HFFc6 (cell line): ENCODE measurements at regions not wholly inside any gene's neighbourhood (a gene's known extent, or its start where the extent isn't known, plus 50 kb on each side); places are given as distances from the start of the nearest gene placed in this dataset.
"Not testable (repeated sequence)": the region's sequence is repeated elsewhere in the genome, so short reads cannot be mapped to it uniquely, and the experiment has no call there.

Source experiments
- DNase-seq: peaks from one replicate; pipeline ENCODE4 v3.0.0-alpha.2; 2018
- H3K27ac Mint-ChIP-seq: 2 replicates; pipeline ENCODE4 v1.8.0; 2020; ENCODE audit warnings: mild to moderate bottlenecking, mixed read lengths
- H3K27me3 Mint-ChIP-seq: 2 replicates; pipeline ENCODE4 v1.8.0; 2021; ENCODE audit warnings: mild to moderate bottlenecking, moderate library complexity, mixed read lengths; ENCODE audit not compliant: insufficient read depth
- H3K36me3 Mint-ChIP-seq: 2 replicates; pipeline ENCODE4 v1.8.0; 2021; ENCODE audit warnings: low read depth, mixed read lengths
- H3K4me1 Mint-ChIP-seq: 2 replicates; pipeline ENCODE4 v1.8.0; 2020; ENCODE audit warnings: low read depth, mixed read lengths
- H3K4me3 Mint-ChIP-seq: 2 replicates; pipeline ENCODE4 v1.8.0; 2020; ENCODE audit warnings: mild to moderate bottlenecking, moderate library complexity, mixed read lengths
- H3K9me3 Mint-ChIP-seq: 2 replicates; pipeline ENCODE4 v1.8.0; 2020; ENCODE audit warnings: mild to moderate bottlenecking, mixed read lengths
- TF ChIP-seq, protein P1 (sequence below): fragments of 200-600 bp; sonication (generic); IDR thresholded peaks from 2 replicates; pipeline ENCODE4 v1.5.0; 2021; ENCODE audit warnings: antibody characterized with exemption, mild to moderate bottlenecking

DNA sequence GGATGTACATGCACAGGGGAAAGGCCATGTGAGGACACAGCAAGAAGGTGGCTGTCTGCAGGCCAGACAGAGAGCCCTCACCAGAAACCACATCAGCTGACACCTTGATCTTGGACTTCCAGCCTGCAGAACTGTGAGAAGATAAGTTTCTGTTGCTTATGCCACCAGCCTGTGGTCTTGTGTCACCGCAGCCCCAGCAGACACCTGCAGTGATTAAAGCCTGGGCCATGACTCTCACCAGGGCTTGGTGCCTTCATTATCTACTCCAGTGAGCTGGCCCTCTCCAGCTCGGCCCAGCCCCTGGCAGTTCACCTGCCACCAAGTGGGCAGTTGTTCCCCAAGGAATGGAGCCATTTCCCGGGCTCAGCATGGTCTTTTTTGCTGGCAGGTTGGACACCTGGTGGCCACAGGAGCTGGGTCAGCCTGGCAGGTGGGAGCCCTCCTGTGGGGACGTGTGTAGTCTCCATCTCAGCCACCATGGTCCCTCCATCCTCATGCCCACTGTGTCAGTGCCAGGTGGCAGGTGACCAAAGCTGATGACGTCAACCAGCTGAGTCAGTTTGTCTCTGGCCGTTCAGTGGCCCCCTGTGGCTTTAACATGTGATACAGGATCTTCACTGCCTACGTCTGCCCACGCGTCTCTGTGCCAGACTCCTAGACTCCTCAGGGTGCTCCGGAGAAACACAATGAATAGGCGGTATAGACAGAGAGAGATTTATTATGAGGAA is 99.9 kb upstream of the PPP1R26 start:
- Mint-ChIP-seq H3K36me3 (no peaks in the 10 kb centered on the region; the same call in 1 of the 2 replicates), H3K27ac (no peak overlapping the region), H3K9me3 (peaks cover 34% of the 10 kb centered on the region), H3K27me3 (peaks cover 17% of the 10 kb centered on the region), H3K4me3 (no peak overlapping the region), H3K4me1 (no peaks in the 10 kb centered on the region)
- TF ChIP-seq, protein P1, sequence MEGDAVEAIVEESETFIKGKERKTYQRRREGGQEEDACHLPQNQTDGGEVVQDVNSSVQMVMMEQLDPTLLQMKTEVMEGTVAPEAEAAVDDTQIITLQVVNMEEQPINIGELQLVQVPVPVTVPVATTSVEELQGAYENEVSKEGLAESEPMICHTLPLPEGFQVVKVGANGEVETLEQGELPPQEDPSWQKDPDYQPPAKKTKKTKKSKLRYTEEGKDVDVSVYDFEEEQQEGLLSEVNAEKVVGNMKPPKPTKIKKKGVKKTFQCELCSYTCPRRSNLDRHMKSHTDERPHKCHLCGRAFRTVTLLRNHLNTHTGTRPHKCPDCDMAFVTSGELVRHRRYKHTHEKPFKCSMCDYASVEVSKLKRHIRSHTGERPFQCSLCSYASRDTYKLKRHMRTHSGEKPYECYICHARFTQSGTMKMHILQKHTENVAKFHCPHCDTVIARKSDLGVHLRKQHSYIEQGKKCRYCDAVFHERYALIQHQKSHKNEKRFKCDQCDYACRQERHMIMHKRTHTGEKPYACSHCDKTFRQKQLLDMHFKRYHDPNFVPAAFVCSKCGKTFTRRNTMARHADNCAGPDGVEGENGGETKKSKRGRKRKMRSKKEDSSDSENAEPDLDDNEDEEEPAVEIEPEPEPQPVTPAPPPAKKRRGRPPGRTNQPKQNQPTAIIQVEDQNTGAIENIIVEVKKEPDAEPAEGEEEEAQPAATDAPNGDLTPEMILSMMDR, result no peak
- DNase-seq, result no peak

DNA sequence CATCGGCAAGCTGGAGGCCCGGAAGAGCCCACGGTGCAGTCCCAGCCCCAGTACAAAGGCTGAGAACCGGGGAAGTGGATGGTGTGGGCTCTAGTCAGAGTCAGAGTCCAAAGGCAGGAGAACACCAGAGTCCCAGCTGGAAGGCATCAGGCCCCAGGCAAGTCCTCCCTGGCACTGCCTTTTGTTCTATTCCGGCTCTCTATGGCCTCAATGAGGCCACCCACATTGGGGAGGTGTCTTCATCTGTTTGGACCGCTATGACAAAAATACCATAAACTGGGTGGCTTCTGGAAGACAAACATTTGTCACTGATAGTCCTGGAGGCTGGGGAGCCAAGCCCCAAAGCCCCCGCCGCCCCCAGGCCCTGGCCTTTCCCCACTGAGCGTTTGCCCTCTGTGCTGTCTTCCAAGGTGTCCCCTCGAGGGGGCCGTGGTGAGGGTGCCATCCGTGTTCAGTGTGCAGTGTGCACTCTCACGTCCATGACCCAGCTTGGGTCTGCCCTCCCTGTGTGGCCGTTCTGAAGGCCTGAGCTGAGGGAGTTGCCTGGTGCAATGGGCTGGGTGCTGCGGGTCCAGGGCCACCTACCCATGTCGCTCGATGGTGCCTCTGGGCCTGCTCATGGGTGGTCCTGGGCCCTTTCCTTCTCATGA is 99.1 kb upstream of the PPP1R26 start:
- Mint-ChIP-seq H3K36me3 (no peaks in the 10 kb centered on the region), H3K27me3 (peaks cover 16% of the 10 kb centered on the region), H3K4me3 (no peak overlapping the region), H3K27ac (no peak overlapping the region), H3K4me1 (no peaks in the 10 kb centered on the region), H3K9me3 (peaks cover 34% of the 10 kb centered on the region)
- no peak for DNase-seq
- TF ChIP-seq, protein P1, result no peak

- H3K9me3 Mint-ChIP-seq, result peaks cover 32% of the 10 kb centered on the region
- peaks cover 9% of the 10 kb centered on the region; the same call in 1 of the 2 replicates for H3K27me3 Mint-ChIP-seq
These were observed 97.7 kb upstream of the PPP1R26 start for GRCh38 chr9:135381762-135382310.

DNA sequence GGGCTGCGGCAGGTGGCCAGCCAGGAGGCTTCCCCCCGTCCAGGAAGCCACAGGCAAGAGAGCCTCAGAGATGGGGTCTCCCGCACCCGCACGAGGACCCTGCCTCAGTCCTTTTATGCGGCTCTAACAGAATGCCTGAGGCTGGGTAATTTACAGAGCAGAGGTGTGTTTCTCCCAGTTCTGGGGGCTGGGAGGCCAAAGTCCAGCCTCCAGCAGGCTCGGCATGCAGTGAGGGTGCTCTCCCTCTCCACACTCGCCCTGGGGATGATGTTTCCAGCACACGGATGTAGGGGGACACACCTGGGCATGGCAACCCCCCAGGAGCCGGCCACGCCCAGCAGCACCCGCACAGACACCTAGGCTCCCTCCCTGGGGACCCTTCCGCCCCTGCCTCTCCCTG is 95.4 kb upstream of the PPP1R26 start:
- H3K27ac Mint-ChIP-seq, result no peak overlapping the region
- H3K4me3 Mint-ChIP-seq, result no peak overlapping the region
- no peaks in the 10 kb centered on the region; the same call in 1 of the 2 replicates for H3K36me3 Mint-ChIP-seq
- DNase-seq, result no peak
- H3K27me3 Mint-ChIP-seq, result peaks cover 15% of the 10 kb centered on the region; the same call in 1 of the 2 replicates
- TF ChIP-seq, protein P1, result no peak
- no peaks in the 10 kb centered on the region for H3K4me1 Mint-ChIP-seq
- peaks cover 37% of the 10 kb centered on the region for H3K9me3 Mint-ChIP-seq

More at GRCh38 chr9:135381762-135382310, 97.7 kb upstream of the PPP1R26 start:
- no peak overlapping the region for H3K27ac Mint-ChIP-seq
- TF ChIP-seq, protein P1, result no peak
- no peak overlapping the region for H3K4me3 Mint-ChIP-seq
- no peaks in the 10 kb centered on the region for H3K36me3 Mint-ChIP-seq
- no peak for DNase-seq
- H3K4me1 Mint-ChIP-seq, result no peaks in the 10 kb centered on the region

GRCh38 chr9:135384815-135385405 is 94.7 kb upstream of the PPP1R26 start:
- not testable (repeated sequence) for H3K36me3 Mint-ChIP-seq, DNase-seq, H3K4me3 Mint-ChIP-seq, H3K27ac Mint-ChIP-seq, H3K4me1 Mint-ChIP-seq
- Mint-ChIP-seq H3K27me3 (peaks cover 15% of the 10 kb centered on the region), H3K9me3 (peaks cover 34% of the 10 kb centered on the region)

DNA sequence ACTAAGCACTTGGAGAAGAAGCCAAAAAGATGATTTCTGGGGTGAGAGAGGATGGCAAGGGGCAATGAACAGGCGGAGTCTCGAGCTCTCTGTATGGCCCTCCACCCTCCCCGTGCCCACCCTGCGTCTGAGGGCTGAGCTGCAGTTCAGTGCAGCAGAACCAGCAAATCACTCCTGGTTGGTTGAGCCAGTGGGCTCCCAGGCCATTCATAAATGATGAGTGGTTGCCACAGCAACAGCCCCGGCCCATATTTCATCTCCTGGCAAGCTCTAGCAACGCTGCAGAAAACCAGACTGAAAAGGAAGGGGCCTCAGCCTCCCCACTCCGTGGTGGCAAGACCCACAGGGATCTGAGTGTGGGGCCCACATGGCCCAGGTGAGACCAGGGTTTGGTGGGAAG is 93.8 kb upstream of the PPP1R26 start:
- no peak overlapping the region for H3K4me3 Mint-ChIP-seq
- TF ChIP-seq, protein P1, result no peak
- no peaks in the 10 kb centered on the region; the same call in 1 of the 2 replicates for H3K36me3 Mint-ChIP-seq
- DNase-seq, result no peak
- no peak overlapping the region for H3K27ac Mint-ChIP-seq
- H3K9me3 Mint-ChIP-seq, result peaks cover 34% of the 10 kb centered on the region
- H3K27me3 Mint-ChIP-seq, result peaks cover 15% of the 10 kb centered on the region
- no peaks in the 10 kb centered on the region for H3K4me1 Mint-ChIP-seq
